Activated CD8-positive, alpha-beta memory T cell treated with anti-CD3 and anti-CD28 coated beads, Interleukin-2, amount 50 U/mL, for 4 hours (primary cell): ENCODE measurements at regions not wholly inside any gene's neighbourhood (a gene's known extent, or its start where the extent isn't known, plus 50 kb on each side); places are given as distances from the start of the nearest gene placed in this dataset.
"Not testable (repeated sequence)": the region's sequence is repeated elsewhere in the genome, so short reads cannot be mapped to it uniquely, and the experiment has no call there.

Source experiments
- DNase-seq: peaks from one replicate; pipeline ENCODE4 v3.0.0-alpha.2; 2020

GRCh38 chrX:118261151-118261550 lies 84.8 kb upstream of the WDR44 start:
- DNase-seq, result no peak

GRCh38 chrX:118271775-118272174 lies 74.1 kb upstream of the WDR44 start:
- DNase-seq, result no peak

GRCh38 chrX:118272242-118272641 lies 73.7 kb upstream of the WDR44 start:
- no peak for DNase-seq

GRCh38 chrX:118286066-118286762 lies 59.7 kb upstream of the WDR44 start:
- DNase-seq, result no peak

GRCh38 chrX:118295818-118296217 lies 50.1 kb upstream of the WDR44 start:
- DNase-seq, result not testable (repeated sequence)
